ENCODE measurements at regions not wholly inside any gene's neighbourhood (a gene's known extent, or its start where the extent isn't known, plus 50 kb on each side); places are given as distances from the start of the nearest gene placed in this dataset.

- H3K27me3 ChIP-seq (replicated peaks; ENCODE audit: insufficient read depth, low read length): no peaks in the 10 kb centered on the region
- no peaks in the 10 kb centered on the region for H3F3A ChIP-seq (ENCODE audit: insufficient read depth, low read length)
- no peak overlapping the region for H3K9ac ChIP-seq (ENCODE audit: low read length)
- no peak overlapping the region for H3K4me3 ChIP-seq (ENCODE audit: low read length)
- no peaks in the 10 kb centered on the region for H3K9me2 ChIP-seq (replicated peaks; ENCODE audit: insufficient read depth, low read length)
- no peak for TF ChIP-seq CTCF (IDR thresholded peaks at IDR 0.05; ENCODE audit: low read length)
- no peak for TF ChIP-seq EZH2 (optimal IDR thresholded peaks at IDR 0.05; ENCODE audit: low read depth, low read length)
- no peak for TF ChIP-seq EZH2phosphoT487 (IDR thresholded peaks at IDR 0.05; ENCODE audit: low read length)
- no peaks in the 10 kb centered on the region for H3K36me3 ChIP-seq (replicated peaks; ENCODE audit: insufficient read depth, low read length)
- no peaks in the 10 kb centered on the region for H4K20me1 ChIP-seq (ENCODE audit: insufficient read depth, low read length)
- no peak overlapping the region for H3K27ac ChIP-seq (ENCODE audit: low read length)
- no peaks in the 10 kb centered on the region for H3K79me2 ChIP-seq (ENCODE audit: low read length)
- H3K9me3 ChIP-seq (replicated peaks; ENCODE audit: insufficient read depth, low read length): no peaks in the 10 kb centered on the region
- H3K4me2 ChIP-seq (ENCODE audit: low read depth, low read length): no peak overlapping the region
- no peak overlapping the region for H2AFZ ChIP-seq (ENCODE audit: low read length)
- H3K4me1 ChIP-seq (ENCODE audit: low read length): no peaks in the 10 kb centered on the region
- no peak for DNase-seq
Measured at GRCh38 chr21:20644552-20644951, 353.7 kb upstream of the NCAM2 start.

GRCh38 chr21:20645344-20645743, 352.9 kb upstream of the NCAM2 start:
- H3K27ac ChIP-seq (ENCODE audit: low read length): no peak overlapping the region
- H3F3A ChIP-seq (ENCODE audit: insufficient read depth, low read length): no peaks in the 10 kb centered on the region
- TF ChIP-seq EZH2 (optimal IDR thresholded peaks at IDR 0.05; ENCODE audit: low read depth, low read length) (no peak), CTCF (IDR thresholded peaks at IDR 0.05; ENCODE audit: low read length) (no peak), EZH2phosphoT487 (IDR thresholded peaks at IDR 0.05; ENCODE audit: low read length) (no peak)
- H3K79me2 ChIP-seq (ENCODE audit: low read length): no peaks in the 10 kb centered on the region
- H3K9me2 ChIP-seq (replicated peaks; ENCODE audit: insufficient read depth, low read length): no peaks in the 10 kb centered on the region
- no peak for DNase-seq
- no peaks in the 10 kb centered on the region for H4K20me1 ChIP-seq (ENCODE audit: insufficient read depth, low read length)
- H3K27me3 ChIP-seq (replicated peaks; ENCODE audit: insufficient read depth, low read length): no peaks in the 10 kb centered on the region
- H3K36me3 ChIP-seq (replicated peaks; ENCODE audit: insufficient read depth, low read length): no peaks in the 10 kb centered on the region
- no peak overlapping the region for H3K9ac ChIP-seq (ENCODE audit: low read length)
- H3K9me3 ChIP-seq (replicated peaks; ENCODE audit: insufficient read depth, low read length): no peaks in the 10 kb centered on the region
- no peaks in the 10 kb centered on the region for H3K4me1 ChIP-seq (ENCODE audit: low read length)
- no peak overlapping the region for H3K4me2 ChIP-seq (ENCODE audit: low read depth, low read length)
- H2AFZ ChIP-seq (ENCODE audit: low read length): no peak overlapping the region
- H3K4me3 ChIP-seq (ENCODE audit: low read length): no peak overlapping the region

GRCh38 chr21:20646431-20647165, 351.6 kb upstream of the NCAM2 start:
- H2AFZ ChIP-seq (ENCODE audit: low read length): no peak overlapping the region
- no peak for TF ChIP-seq CTCF (IDR thresholded peaks at IDR 0.05; ENCODE audit: low read length)
- no peak for TF ChIP-seq EZH2phosphoT487 (IDR thresholded peaks at IDR 0.05; ENCODE audit: low read length)
- H3K9ac ChIP-seq (ENCODE audit: low read length): no peak overlapping the region
- H3K4me1 ChIP-seq (ENCODE audit: low read length): no peaks in the 10 kb centered on the region
- H3K79me2 ChIP-seq (ENCODE audit: low read length): no peaks in the 10 kb centered on the region
- H3K36me3 ChIP-seq (replicated peaks; ENCODE audit: insufficient read depth, low read length): no peaks in the 10 kb centered on the region
- H3K27ac ChIP-seq (ENCODE audit: low read length): no peak overlapping the region
- H3K4me3 ChIP-seq (ENCODE audit: low read length): no peak overlapping the region
- no peaks in the 10 kb centered on the region for H3F3A ChIP-seq (ENCODE audit: insufficient read depth, low read length)
- H3K27me3 ChIP-seq (replicated peaks; ENCODE audit: insufficient read depth, low read length): no peaks in the 10 kb centered on the region
- H3K4me2 ChIP-seq (ENCODE audit: low read depth, low read length): no peak overlapping the region
- H3K9me2 ChIP-seq (replicated peaks; ENCODE audit: insufficient read depth, low read length): no peaks in the 10 kb centered on the region
- H4K20me1 ChIP-seq (ENCODE audit: insufficient read depth, low read length): no peaks in the 10 kb centered on the region
- no peaks in the 10 kb centered on the region for H3K9me3 ChIP-seq (replicated peaks; ENCODE audit: insufficient read depth, low read length)
- no peak for DNase-seq

Data from MM.1S (cell line).